Lower leg skin (tissue), 3 donors: ENCODE measurements at regions not wholly inside any gene's neighbourhood (a gene's known extent, or its start where the extent isn't known, plus 50 kb on each side); places are given as distances from the start of the nearest gene placed in this dataset.

Experiments
- CTCF ChIP-seq, 3 donors: fragments of 450-650 bp; IDR thresholded peaks; one replicate each; pipeline ENCODE4 v1.5.1; 2016; ENCODE audit warnings: antibody characterized with exemption in 3 of 3, mild to moderate bottlenecking in 3 of 3, moderate library complexity in 2 of 3
- POLR2A ChIP-seq, 2 donors: fragments of 450-650 bp; IDR thresholded peaks; one replicate each; pipeline ENCODE4 v1.6.1; 2016 to 2017; ENCODE audit warnings: antibody characterized with exemption in 2 of 2, mild to moderate bottlenecking in 1 of 2, moderate library complexity in 1 of 2

- TF ChIP-seq POLR2A (IDR thresholded peaks at IDR 0.05) = no peak
- TF ChIP-seq CTCF (IDR thresholded peaks at IDR 0.05) = no peak
Measured at GRCh38 chr4:186812592-186812991, 88.9 kb upstream of the FAT1 start.
